DOHH2 (cell line): ENCODE measurements at regions not wholly inside any gene's neighbourhood (a gene's known extent, or its start where the extent isn't known, plus 50 kb on each side); places are given as distances from the start of the nearest gene placed in this dataset.

ENCODE experiments used
- EZH2phosphoT487 ChIP-seq: fragments of 200-600 bp; sonication (generic); IDR thresholded peaks from 2 replicates; pipeline ENCODE4 v1.6.1; 2017; ENCODE audit warnings: borderline replicate concordance, mild to moderate bottlenecking, antibody characterized with exemption, low read length, moderate library complexity, mixed read lengths
- TF ChIP-seq, protein P1 (sequence below): fragments of 200-600 bp; sonication (generic); IDR thresholded peaks from one replicate; pipeline ENCODE4 v1.5.1; 2014; ENCODE audit warnings: antibody characterized with exemption, mild to moderate bottlenecking, low read depth, low read length; ENCODE audit not compliant: poor library complexity, severe bottlenecking

DNA sequence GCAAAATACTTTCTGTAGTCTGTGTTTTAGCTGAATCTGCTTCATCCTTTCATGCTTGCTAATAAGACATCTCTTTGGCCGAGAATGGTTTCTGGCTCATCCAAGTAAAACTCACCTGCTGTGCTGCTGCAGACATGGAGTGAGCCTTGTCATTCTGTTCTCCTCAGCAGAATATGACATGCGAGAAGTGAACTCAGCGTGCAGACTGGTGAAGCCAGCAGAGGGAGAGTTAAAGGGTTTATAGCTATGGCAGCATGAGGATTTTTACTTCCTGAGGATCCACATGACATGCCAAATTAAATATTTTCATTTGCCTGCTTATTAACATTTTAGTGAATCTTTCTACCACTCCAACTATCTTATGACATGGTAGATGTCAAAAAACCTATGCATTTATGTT, 658.4 kb upstream of the NECTIN3 start:
- TF ChIP-seq, protein P1, sequence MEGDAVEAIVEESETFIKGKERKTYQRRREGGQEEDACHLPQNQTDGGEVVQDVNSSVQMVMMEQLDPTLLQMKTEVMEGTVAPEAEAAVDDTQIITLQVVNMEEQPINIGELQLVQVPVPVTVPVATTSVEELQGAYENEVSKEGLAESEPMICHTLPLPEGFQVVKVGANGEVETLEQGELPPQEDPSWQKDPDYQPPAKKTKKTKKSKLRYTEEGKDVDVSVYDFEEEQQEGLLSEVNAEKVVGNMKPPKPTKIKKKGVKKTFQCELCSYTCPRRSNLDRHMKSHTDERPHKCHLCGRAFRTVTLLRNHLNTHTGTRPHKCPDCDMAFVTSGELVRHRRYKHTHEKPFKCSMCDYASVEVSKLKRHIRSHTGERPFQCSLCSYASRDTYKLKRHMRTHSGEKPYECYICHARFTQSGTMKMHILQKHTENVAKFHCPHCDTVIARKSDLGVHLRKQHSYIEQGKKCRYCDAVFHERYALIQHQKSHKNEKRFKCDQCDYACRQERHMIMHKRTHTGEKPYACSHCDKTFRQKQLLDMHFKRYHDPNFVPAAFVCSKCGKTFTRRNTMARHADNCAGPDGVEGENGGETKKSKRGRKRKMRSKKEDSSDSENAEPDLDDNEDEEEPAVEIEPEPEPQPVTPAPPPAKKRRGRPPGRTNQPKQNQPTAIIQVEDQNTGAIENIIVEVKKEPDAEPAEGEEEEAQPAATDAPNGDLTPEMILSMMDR: no peak
- TF ChIP-seq EZH2phosphoT487: no peak
